ENCODE measurements at regions not wholly inside any gene's neighbourhood (a gene's known extent, or its start where the extent isn't known, plus 50 kb on each side); places are given as distances from the start of the nearest gene placed in this dataset.

DNA sequence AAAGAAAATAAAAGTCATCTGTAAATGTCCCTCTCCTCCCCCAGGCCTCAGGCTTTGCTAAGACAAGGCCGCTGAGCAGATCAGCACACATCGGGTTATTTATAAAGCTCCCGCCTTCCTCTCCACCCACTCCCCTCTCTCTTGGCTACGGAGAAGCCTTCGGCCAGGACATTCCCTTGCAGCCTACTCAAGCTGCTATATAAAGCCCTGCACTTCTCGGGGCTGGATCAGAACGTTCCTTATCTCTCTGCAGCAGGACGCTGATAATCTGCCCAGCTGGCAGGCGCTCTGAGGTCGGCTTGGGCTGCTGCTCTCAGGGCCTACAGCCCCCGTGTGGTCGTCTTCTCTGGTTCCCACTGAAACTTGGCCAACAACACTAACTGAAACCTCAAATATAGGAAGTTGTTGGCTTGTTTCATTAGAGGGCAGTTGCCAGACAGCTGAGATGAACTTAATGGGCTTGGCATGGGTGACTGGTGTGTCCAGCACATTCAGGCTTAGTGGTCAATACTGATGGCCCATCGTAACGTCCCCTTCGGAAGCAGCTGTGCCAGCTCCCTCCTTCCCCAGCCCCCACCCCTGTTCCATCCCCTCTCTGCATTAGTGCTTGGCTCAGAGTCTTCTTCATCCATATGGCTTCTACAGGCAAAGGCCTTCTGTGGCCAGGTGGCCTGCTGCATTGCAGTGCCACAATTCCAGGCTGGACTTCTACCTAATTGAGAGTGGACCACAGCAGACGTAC is 64.6 kb downstream of the IER5 start:
- DNase-seq = peak in 3 of 4 donors; percentile 71 to 94 (median 84)
- H3K4me3 ChIP-seq = no peak overlapping the region
- intact Hi-C loops (cut with DNase I) = no loop called here
- ATAC-seq = peak; percentile 94
- peak overlapping the region; percentile 59 to 69 for H3K27ac ChIP-seq
- TF ChIP-seq, protein P1, sequence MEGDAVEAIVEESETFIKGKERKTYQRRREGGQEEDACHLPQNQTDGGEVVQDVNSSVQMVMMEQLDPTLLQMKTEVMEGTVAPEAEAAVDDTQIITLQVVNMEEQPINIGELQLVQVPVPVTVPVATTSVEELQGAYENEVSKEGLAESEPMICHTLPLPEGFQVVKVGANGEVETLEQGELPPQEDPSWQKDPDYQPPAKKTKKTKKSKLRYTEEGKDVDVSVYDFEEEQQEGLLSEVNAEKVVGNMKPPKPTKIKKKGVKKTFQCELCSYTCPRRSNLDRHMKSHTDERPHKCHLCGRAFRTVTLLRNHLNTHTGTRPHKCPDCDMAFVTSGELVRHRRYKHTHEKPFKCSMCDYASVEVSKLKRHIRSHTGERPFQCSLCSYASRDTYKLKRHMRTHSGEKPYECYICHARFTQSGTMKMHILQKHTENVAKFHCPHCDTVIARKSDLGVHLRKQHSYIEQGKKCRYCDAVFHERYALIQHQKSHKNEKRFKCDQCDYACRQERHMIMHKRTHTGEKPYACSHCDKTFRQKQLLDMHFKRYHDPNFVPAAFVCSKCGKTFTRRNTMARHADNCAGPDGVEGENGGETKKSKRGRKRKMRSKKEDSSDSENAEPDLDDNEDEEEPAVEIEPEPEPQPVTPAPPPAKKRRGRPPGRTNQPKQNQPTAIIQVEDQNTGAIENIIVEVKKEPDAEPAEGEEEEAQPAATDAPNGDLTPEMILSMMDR (IDR thresholded peaks at IDR 0.05) = peak in 1 of 2 donors; percentile 30
- no peaks in the 10 kb centered on the region for H3K9me3 ChIP-seq
- H3K36me3 ChIP-seq = no peaks in the 10 kb centered on the region
- peaks cover 11 to 27% of the 10 kb centered on the region in 2 donors for H3K4me1 ChIP-seq
- H3K27me3 ChIP-seq = no peaks in the 10 kb centered on the region

DNA sequence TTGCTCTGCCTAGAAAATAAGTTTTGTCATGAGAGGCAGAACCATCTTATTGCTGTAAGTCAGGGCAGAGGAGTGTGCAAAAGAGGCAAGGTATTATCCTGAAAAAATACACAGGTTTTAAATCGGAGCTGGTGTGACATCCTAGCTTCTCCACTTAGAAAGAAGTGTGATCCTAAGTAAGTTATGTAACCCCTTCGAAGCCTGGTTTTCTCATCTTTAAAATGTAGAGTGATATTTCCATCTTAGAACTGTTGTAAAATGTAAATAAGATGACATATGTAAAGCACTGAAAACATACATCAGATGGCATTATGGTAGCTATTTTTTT is 65.1 kb downstream of the IER5 start:
- H3K27me3 ChIP-seq = no peaks in the 10 kb centered on the region
- TF ChIP-seq, protein P1 (IDR thresholded peaks at IDR 0.05) = no peak
- H3K4me1 ChIP-seq = peaks cover 11 to 27% of the 10 kb centered on the region in 2 donors
- no peak for DNase-seq
- no peak overlapping the region for H3K4me3 ChIP-seq
- H3K27ac ChIP-seq = peak overlapping the region in 1 of 2 donors; percentile 59
- no peak for ATAC-seq
- no peaks in the 10 kb centered on the region for H3K9me3 ChIP-seq
- no peaks in the 10 kb centered on the region for H3K36me3 ChIP-seq
- intact Hi-C loops (cut with DNase I) = no loop called here

DNA sequence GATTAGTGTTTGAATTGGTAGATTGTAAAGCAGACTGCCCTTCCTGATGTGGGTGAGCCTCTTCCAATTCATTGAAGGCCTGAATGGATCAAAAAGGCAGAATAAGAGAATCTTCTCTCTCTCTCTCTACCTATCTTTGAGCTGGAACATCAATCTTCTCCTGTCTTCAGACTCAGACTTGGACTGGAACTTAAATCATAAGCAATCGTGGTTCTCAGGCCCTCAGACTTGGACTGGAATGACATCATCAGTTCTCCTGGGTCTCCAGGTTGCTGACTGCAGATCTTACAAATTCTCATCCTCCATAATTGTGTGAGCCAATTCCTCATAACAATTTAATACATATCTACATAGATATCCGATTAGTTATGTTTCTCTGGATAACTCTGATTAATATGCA is 66.8 kb downstream of the IER5 start:
- intact Hi-C loops (cut with DNase I) = no loop called here
- no peaks in the 10 kb centered on the region for H3K9me3 ChIP-seq
- no peak overlapping the region for H3K4me3 ChIP-seq
- H3K4me1 ChIP-seq = peaks cover 11 to 43% of the 10 kb centered on the region in 2 donors
- TF ChIP-seq, protein P1 (IDR thresholded peaks at IDR 0.05) = no peak
- H3K27ac ChIP-seq = no peak overlapping the region
- H3K27me3 ChIP-seq = no peaks in the 10 kb centered on the region
- no peaks in the 10 kb centered on the region for H3K36me3 ChIP-seq
- no peak for DNase-seq
- no peak for ATAC-seq

DNA sequence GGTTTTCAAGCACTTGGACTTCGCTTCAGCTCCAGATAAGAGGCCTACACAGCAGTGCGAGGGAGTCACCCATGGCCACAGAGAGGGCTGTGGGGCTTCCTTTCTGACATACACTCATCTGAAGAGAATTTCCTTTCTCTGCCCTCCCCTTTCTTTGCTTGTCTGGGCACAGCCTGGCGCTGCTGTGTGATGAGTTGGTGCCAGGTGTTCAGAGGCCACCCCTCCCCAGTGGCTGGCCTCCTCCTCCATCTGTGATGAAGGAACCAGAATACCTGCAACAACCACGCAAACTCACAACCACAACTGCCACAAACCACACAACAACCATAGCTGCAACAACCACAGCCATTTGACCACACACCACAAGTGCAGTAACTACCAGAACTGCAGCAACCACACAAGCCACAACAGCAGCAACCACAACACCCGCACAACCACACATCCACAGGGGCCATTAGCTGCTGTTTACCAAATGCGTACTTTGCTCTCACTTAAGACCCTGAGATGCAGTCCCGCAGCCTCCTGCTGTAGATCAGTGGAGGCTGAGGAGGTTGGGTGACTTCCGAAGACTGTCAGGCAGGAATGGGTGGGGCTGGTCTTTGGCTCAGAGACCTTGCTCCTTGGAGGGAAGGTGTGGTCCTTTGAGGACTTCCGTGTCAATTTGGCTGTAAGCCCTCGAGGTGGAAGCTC is 71.1 kb downstream of the IER5 start:
- Histone ChIP-seq H3K4me3 (no peak overlapping the region), H3K4me1 (peaks cover 0 to 27% of the 10 kb centered on the region in 2 donors), H3K9me3 (peaks cover 0 to 19% of the 10 kb centered on the region in 2 donors), H3K27ac (no peak overlapping the region), H3K27me3 (no peaks in the 10 kb centered on the region), H3K36me3 (no peaks in the 10 kb centered on the region)
- intact Hi-C loops (cut with DNase I) = no loop called here
- peak in 1 of 4 donors; percentile 49 for DNase-seq
- ATAC-seq = peak; percentile 89
- TF ChIP-seq, protein P1 (IDR thresholded peaks at IDR 0.05) = no peak

DNA sequence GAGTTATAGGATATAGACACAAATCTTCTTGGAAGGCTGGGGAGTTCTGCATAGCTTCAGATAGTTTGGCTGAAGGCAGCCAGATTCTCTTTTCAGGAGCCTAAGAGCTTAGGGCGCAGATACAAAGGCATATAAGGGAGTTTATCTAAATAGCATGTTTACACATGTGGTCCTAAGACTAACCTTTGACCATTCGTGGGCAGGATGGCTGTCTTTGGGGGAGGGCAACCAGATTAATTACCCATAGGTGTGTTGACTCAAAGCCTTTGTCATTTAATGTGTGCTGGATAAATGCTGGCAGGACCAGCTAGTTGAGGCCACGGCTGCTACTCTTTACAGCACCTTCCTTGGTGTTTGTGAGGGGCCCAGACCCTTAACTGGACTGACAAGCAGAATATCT is 71.8 kb downstream of the IER5 start:
- Histone ChIP-seq H3K27ac (no peak overlapping the region), H3K4me1 (peaks cover 0 to 27% of the 10 kb centered on the region in 2 donors), H3K4me3 (no peak overlapping the region), H3K36me3 (no peaks in the 10 kb centered on the region), H3K27me3 (no peaks in the 10 kb centered on the region), H3K9me3 (peaks cover 0 to 19% of the 10 kb centered on the region in 2 donors)
- ATAC-seq (no peak), DNase-seq (no peak)
- intact Hi-C loops (cut with DNase I) = no loop called here
- TF ChIP-seq, protein P1 (IDR thresholded peaks at IDR 0.05) = no peak
